DND-41 (cell line): ENCODE measurements at regions not wholly inside any gene's neighbourhood (a gene's known extent, or its start where the extent isn't known, plus 50 kb on each side); places are given as distances from the start of the nearest gene placed in this dataset.

Source experiments
- ATAC-seq: fragments of 200-7000 bp; cut with Tn5 transposase; 3 replicates; pipeline ENCODE4 v1.9.1; 2021; ENCODE audit warnings: low read depth; ENCODE audit not compliant: insufficient read depth
- DNase-seq: peaks from one replicate; pipeline ENCODE4 v3.0.0-alpha.2; 2020
- H2AFZ ChIP-seq: 2 replicates; pipeline ENCODE4 v1.6.0; 2012; ENCODE audit warnings: low read depth, low read length
- H3K27ac ChIP-seq: 2 replicates; pipeline ENCODE4 v1.5.1; 2012; ENCODE audit warnings: low read length, inconsistent platforms
- H3K27me3 ChIP-seq: fragments of 200-600 bp; sonication (generic); 2 replicates; pipeline ENCODE4 v1.6.0; 2012; ENCODE audit warnings: low read length, mild to moderate bottlenecking, inconsistent platforms; ENCODE audit not compliant: insufficient read depth, poor library complexity
- H3K36me3 ChIP-seq: 2 replicates; pipeline ENCODE4 v1.5.1; 2012; ENCODE audit warnings: low read length, inconsistent platforms; ENCODE audit not compliant: insufficient read depth
- H3K4me1 ChIP-seq: 2 replicates; pipeline ENCODE4 v1.5.1; 2012; ENCODE audit warnings: mild to moderate bottlenecking, low read length; ENCODE audit not compliant: insufficient read depth
- H3K4me2 ChIP-seq: 2 replicates; pipeline ENCODE4 v1.6.0; 2012; ENCODE audit warnings: mild to moderate bottlenecking, moderate library complexity, low read length, inconsistent platforms; ENCODE audit not compliant: insufficient read depth
- H3K4me3 ChIP-seq, 2 experiments: fragments of 200-600 bp in 1 of 2; shearing (Covaris generic) in 1 of 2; 2 replicates each; pipeline ENCODE4 v1.5.1; 2012 to 2016; ENCODE audit warnings: inconsistent platforms in 2 of 2, low read length in 2 of 2, mild to moderate bottlenecking in 2 of 2, low read depth in 1 of 2, moderate library complexity in 1 of 2
- H3K79me2 ChIP-seq: 2 replicates; pipeline ENCODE4 v1.6.0; 2012; ENCODE audit warnings: low read length, inconsistent platforms; ENCODE audit not compliant: insufficient read depth
- H3K9ac ChIP-seq: 2 replicates; pipeline ENCODE4 v1.6.0; 2012; ENCODE audit warnings: low read depth, mild to moderate bottlenecking, inconsistent platforms, low read length, moderate library complexity
- H3K9me3 ChIP-seq: 2 replicates; pipeline ENCODE4 v1.5.1; 2012; ENCODE audit warnings: low read length, moderate library complexity, mild to moderate bottlenecking, inconsistent platforms; ENCODE audit not compliant: insufficient read depth, severe bottlenecking
- H4K20me1 ChIP-seq: 2 replicates; pipeline ENCODE4 v1.6.0; 2012; ENCODE audit warnings: low read length; ENCODE audit not compliant: insufficient read depth
- EZH2 ChIP-seq: IDR thresholded peaks from 3 replicates; pipeline ENCODE4 v1.6.1; 2012; ENCODE audit warnings: borderline replicate concordance, low read depth, mild to moderate bottlenecking, moderate library complexity, low read length, inconsistent platforms; ENCODE audit not compliant: severe bottlenecking
- TF ChIP-seq, protein P1 (sequence below): IDR thresholded peaks from 2 replicates; pipeline ENCODE4 v1.5.1; 2012; ENCODE audit warnings: borderline replicate concordance, low read length, moderate library complexity, mild to moderate bottlenecking; ENCODE audit not compliant: poor library complexity, severe bottlenecking; ENCODE audit errors: extremely low read depth

- DNase-seq (no peak), ATAC-seq (no peak)
- Histone ChIP-seq H3K79me2 (no peaks in the 10 kb centered on the region), H3K27me3 (no peaks in the 10 kb centered on the region), H3K4me3 (no peak overlapping the region), H3K9me3 (no peaks in the 10 kb centered on the region), H3K4me1 (no peaks in the 10 kb centered on the region), H3K36me3 (no peaks in the 10 kb centered on the region), H3K9ac (no peak overlapping the region), H3K27ac (no peak overlapping the region), H4K20me1 (no peaks in the 10 kb centered on the region), H2AFZ (no peak overlapping the region), H3K4me2 (no peak overlapping the region)
- TF ChIP-seq EZH2 = no peak
- TF ChIP-seq, protein P1, sequence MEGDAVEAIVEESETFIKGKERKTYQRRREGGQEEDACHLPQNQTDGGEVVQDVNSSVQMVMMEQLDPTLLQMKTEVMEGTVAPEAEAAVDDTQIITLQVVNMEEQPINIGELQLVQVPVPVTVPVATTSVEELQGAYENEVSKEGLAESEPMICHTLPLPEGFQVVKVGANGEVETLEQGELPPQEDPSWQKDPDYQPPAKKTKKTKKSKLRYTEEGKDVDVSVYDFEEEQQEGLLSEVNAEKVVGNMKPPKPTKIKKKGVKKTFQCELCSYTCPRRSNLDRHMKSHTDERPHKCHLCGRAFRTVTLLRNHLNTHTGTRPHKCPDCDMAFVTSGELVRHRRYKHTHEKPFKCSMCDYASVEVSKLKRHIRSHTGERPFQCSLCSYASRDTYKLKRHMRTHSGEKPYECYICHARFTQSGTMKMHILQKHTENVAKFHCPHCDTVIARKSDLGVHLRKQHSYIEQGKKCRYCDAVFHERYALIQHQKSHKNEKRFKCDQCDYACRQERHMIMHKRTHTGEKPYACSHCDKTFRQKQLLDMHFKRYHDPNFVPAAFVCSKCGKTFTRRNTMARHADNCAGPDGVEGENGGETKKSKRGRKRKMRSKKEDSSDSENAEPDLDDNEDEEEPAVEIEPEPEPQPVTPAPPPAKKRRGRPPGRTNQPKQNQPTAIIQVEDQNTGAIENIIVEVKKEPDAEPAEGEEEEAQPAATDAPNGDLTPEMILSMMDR = no peak
Observed at GRCh38 chr2:2826621-2827020, 495.5 kb upstream of the MYT1L start.

GRCh38 chr2:2826209-2826551, 495.1 kb upstream of the MYT1L start:
- ATAC-seq = no peak
- no peak for TF ChIP-seq EZH2
- TF ChIP-seq, protein P1 = no peak
- no peak overlapping the region for H3K4me3 ChIP-seq

GRCh38 chr2:2825516-2826208, 494.6 kb upstream of the MYT1L start:
- Histone ChIP-seq H3K79me2 (no peaks in the 10 kb centered on the region), H3K27ac (no peak overlapping the region), H3K9ac (no peak overlapping the region), H3K4me1 (no peaks in the 10 kb centered on the region), H3K4me2 (no peak overlapping the region), H3K27me3 (no peaks in the 10 kb centered on the region), H3K4me3 (no peak overlapping the region), H3K36me3 (no peaks in the 10 kb centered on the region), H2AFZ (no peak overlapping the region), H3K9me3 (peaks cover 6% of the 10 kb centered on the region), H4K20me1 (no peaks in the 10 kb centered on the region)
- ATAC-seq (no peak), DNase-seq (no peak)
- no peak for TF ChIP-seq EZH2
- TF ChIP-seq, protein P1 = no peak

More at GRCh38 chr2:2826209-2826551, 495.1 kb upstream of the MYT1L start:
- H3K36me3 ChIP-seq = no peaks in the 10 kb centered on the region
- H2AFZ ChIP-seq = no peak overlapping the region
- H3K9me3 ChIP-seq = peaks cover 4% of the 10 kb centered on the region
- no peak overlapping the region for H3K9ac ChIP-seq
- H3K4me1 ChIP-seq = no peaks in the 10 kb centered on the region
- H3K27me3 ChIP-seq = no peaks in the 10 kb centered on the region
- no peak overlapping the region for H3K27ac ChIP-seq
- no peak overlapping the region for H3K4me2 ChIP-seq
- no peak for DNase-seq
- H4K20me1 ChIP-seq = no peaks in the 10 kb centered on the region
- no peaks in the 10 kb centered on the region for H3K79me2 ChIP-seq
